ENCODE measurements at regions not wholly inside any gene's neighbourhood (a gene's known extent, or its start where the extent isn't known, plus 50 kb on each side); places are given as distances from the start of the nearest gene placed in this dataset.
A peak's percentile ranks its signal among the peaks of the same experiment; 100 is the strongest.

DNA sequence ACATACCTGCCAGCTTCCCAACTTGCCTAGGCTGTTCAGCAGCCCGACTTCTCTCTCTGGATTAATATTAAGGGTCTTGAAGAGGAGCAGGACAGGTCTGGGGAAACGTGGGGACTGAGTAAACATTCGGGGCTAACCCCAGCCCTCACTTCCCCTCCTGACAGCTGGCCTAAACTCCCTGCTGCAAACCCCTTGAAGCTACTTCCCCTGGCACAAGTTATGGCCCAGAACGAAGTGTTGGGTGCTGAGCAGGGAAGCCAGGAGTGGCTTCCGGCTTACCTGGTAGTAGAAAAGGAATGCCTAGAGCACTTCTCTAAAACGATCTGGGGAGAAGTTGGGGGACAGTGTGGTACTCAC lies 200.0 kb downstream of the BCOR start:
- BruUV-seq (replicated peaks): no TSS peak
- Histone ChIP-seq H3K36me3 (ENCODE audit: control insufficient read depth, insufficient read depth, low read length) (no peaks in the 10 kb centered on the region), H2AFZ (ENCODE audit: low read depth, low read length) (0 out of 2 replicates have a peak overlapping the region, but pooled peaks have one; percentile 7), H3K27ac (ENCODE audit: extremely low read depth, low read depth, low read length) (no peak overlapping the region), H3K79me2 (ENCODE audit: control insufficient read depth, insufficient read depth, low read length) (no peaks in the 10 kb centered on the region), H3K4me3 (no peak overlapping the region), H3K9me1 (ENCODE audit: control insufficient read depth, insufficient read depth, low read length) (no peaks in the 10 kb centered on the region), H3K4me2 (ENCODE audit: insufficient read depth, low read length) (no peak overlapping the region), H3K4me1 (replicated peaks in 1 of 2; ENCODE audit: control insufficient read depth in 2 of 2, insufficient read depth in 2 of 2, low read length in 2 of 2) (peaks cover 0 to 10% of the 10 kb centered on the region in 2 experiments; a peak in 3 of 5 replicates), H4K20me1 (replicated peaks; ENCODE audit: control insufficient read depth, insufficient read depth, low read length) (no peaks in the 10 kb centered on the region), H3K27me3 (ENCODE audit: control insufficient read depth in 2 of 2, insufficient read depth in 2 of 2, low read length in 2 of 2) (peaks cover 0 to 12% of the 10 kb centered on the region in 2 experiments; a peak in 1 of 5 replicates), H3K9ac (ENCODE audit: insufficient read depth in 1 of 2, low read depth in 2 of 2, low read length in 2 of 2) (no peak overlapping the region), H3K9me3 (replicated peaks; ENCODE audit: control insufficient read depth, insufficient read depth, low read depth, low read length) (no peaks in the 10 kb centered on the region)
- intact Hi-C loops (cut with micrococcal nuclease) (no loop called here), in situ Hi-C loops (cut with MboI) (no loop called here)
- ATAC-seq: no peak
- POLR2A ChIA-PET: interaction anchor here (0.6 kb wide), 1 partner anchor 191 kb away, joined by 3 read pairs; no protein-coding TSS in a partner anchor
- 42% methylated on average over 4 of the region's 6 CpGs for WGBS (ENCODE audit: insufficient coverage, low coverage, missing lambda C conversion rate)
- FAIRE-seq: no peak
- CTCF ChIA-PET (ENCODE audit: low intra/inter-chr PET ratio): no interaction called here
- no peak for DNase-seq (ENCODE audit: extremely low read depth in 1 of 4, low spot score in 3 of 4)
- TF ChIP-seq PHB (CRISPR knock-in tag; IDR thresholded peaks at IDR 0.05): no peak
- TF ChIP-seq, protein P1, sequence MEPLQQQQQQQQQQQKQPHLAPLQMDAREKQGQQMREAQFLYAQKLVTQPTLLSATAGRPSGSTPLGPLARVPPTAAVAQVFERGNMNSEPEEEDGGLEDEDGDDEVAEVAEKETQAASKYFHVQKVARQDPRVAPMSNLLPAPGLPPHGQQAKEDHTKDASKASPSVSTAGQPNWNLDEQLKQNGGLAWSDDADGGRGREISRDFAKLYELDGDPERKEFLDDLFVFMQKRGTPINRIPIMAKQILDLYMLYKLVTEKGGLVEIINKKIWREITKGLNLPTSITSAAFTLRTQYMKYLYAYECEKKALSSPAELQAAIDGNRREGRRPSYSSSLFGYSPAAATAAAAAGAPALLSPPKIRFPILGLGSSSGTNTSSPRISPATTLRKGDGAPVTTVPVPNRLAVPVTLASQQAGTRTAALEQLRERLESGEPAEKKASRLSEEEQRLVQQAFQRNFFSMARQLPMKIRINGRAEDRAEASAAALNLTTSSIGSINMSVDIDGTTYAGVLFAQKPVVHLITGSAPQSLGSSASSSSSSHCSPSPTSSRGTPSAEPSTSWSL (CRISPR knock-in tag; IDR thresholded peaks at IDR 0.05; ENCODE audit: borderline replicate concordance): no peak
- TF ChIP-seq TAF15 (IDR thresholded peaks at IDR 0.05; ENCODE audit: low read depth, low read length): no peak
- TF ChIP-seq, protein P2, sequence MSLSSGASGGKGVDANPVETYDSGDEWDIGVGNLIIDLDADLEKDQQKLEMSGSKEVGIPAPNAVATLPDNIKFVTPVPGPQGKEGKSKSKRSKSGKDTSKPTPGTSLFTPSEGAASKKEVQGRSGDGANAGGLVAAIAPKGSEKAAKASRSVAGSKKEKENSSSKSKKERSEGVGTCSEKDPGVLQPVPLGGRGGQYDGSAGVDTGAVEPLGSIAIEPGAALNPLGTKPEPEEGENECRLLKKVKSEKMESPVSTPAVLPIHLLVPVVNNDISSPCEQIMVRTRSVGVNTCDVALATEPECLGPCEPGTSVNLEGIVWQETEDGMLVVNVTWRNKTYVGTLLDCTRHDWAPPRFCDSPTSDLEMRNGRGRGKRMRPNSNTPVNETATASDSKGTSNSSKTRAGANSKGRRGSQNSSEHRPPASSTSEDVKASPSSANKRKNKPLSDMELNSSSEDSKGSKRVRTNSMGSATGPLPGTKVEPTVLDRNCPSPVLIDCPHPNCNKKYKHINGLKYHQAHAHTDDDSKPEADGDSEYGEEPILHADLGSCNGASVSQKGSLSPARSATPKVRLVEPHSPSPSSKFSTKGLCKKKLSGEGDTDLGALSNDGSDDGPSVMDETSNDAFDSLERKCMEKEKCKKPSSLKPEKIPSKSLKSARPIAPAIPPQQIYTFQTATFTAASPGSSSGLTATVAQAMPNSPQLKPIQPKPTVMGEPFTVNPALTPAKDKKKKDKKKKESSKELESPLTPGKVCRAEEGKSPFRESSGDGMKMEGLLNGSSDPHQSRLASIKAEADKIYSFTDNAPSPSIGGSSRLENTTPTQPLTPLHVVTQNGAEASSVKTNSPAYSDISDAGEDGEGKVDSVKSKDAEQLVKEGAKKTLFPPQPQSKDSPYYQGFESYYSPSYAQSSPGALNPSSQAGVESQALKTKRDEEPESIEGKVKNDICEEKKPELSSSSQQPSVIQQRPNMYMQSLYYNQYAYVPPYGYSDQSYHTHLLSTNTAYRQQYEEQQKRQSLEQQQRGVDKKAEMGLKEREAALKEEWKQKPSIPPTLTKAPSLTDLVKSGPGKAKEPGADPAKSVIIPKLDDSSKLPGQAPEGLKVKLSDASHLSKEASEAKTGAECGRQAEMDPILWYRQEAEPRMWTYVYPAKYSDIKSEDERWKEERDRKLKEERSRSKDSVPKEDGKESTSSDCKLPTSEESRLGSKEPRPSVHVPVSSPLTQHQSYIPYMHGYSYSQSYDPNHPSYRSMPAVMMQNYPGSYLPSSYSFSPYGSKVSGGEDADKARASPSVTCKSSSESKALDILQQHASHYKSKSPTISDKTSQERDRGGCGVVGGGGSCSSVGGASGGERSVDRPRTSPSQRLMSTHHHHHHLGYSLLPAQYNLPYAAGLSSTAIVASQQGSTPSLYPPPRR (CRISPR knock-in tag; IDR thresholded peaks at IDR 0.05; ENCODE audit: borderline replicate concordance): no peak
- TF ChIP-seq, protein P3, sequence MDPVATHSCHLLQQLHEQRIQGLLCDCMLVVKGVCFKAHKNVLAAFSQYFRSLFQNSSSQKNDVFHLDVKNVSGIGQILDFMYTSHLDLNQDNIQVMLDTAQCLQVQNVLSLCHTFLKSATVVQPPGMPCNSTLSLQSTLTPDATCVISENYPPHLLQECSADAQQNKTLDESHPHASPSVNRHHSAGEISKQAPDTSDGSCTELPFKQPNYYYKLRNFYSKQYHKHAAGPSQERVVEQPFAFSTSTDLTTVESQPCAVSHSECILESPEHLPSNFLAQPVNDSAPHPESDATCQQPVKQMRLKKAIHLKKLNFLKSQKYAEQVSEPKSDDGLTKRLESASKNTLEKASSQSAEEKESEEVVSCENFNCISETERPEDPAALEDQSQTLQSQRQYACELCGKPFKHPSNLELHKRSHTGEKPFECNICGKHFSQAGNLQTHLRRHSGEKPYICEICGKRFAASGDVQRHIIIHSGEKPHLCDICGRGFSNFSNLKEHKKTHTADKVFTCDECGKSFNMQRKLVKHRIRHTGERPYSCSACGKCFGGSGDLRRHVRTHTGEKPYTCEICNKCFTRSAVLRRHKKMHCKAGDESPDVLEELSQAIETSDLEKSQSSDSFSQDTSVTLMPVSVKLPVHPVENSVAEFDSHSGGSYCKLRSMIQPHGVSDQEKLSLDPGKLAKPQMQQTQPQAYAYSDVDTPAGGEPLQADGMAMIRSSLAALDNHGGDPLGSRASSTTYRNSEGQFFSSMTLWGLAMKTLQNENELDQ (CRISPR knock-in tag; IDR thresholded peaks at IDR 0.05; ENCODE audit: borderline replicate concordance): no peak
- no peak for TF ChIP-seq ZNF75A (CRISPR knock-in tag; IDR thresholded peaks at IDR 0.05)
- no peak for TF ChIP-seq CBX8 (IDR thresholded peaks at IDR 0.05; ENCODE audit: borderline replicate concordance, extremely low read depth, low read depth, low read length, poor library complexity, severe bottlenecking)
- TF ChIP-seq, protein P4, sequence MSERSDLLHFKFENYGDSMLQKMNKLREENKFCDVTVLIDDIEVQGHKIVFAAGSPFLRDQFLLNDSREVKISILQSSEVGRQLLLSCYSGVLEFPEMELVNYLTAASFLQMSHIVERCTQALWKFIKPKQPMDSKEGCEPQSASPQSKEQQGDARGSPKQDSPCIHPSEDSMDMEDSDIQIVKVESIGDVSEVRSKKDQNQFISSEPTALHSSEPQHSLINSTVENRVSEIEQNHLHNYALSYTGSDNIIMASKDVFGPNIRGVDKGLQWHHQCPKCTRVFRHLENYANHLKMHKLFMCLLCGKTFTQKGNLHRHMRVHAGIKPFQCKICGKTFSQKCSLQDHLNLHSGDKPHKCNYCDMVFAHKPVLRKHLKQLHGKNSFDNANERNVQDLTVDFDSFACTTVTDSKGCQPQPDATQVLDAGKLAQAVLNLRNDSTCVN (CRISPR knock-in tag; IDR thresholded peaks at IDR 0.05): no peak
- TF ChIP-seq ZKSCAN8 (CRISPR knock-in tag; IDR thresholded peaks at IDR 0.05): no peak
- TF ChIP-seq TSC22D4 (tag; IDR thresholded peaks at IDR 0.05): no peak
- no peak for TF ChIP-seq TCFL5 (CRISPR knock-in tag; conservative IDR thresholded peaks at IDR 0.05)
- TF ChIP-seq ZNF263 (CRISPR knock-in tag; IDR thresholded peaks at IDR 0.05; ENCODE audit: borderline replicate concordance): no peak
